ENCODE measurements at regions not wholly inside any gene's neighbourhood (a gene's known extent, or its start where the extent isn't known, plus 50 kb on each side); places are given as distances from the start of the nearest gene placed in this dataset.
"Not testable (repeated sequence)": the region's sequence is repeated elsewhere in the genome, so short reads cannot be mapped to it uniquely, and the experiment has no call there.

- DNase-seq = no peak
These were observed 179.3 kb downstream of the UTP18 start for GRCh38 chr17:51439395-51440229.

GRCh38 chr17:51441431-51441830 is 181.1 kb downstream of the UTP18 start:
- DNase-seq = no peak

- DNase-seq = no peak
These were observed 181.9 kb downstream of the UTP18 start for GRCh38 chr17:51442088-51442865.

- no peak for DNase-seq
These were observed 183.3 kb downstream of the UTP18 start for GRCh38 chr17:51443646-51444045.

- no peak for DNase-seq
These were observed 185.6 kb downstream of the UTP18 start for GRCh38 chr17:51445946-51446345.

- DNase-seq = no peak
These were observed 194.2 kb downstream of the UTP18 start for GRCh38 chr17:51454456-51454978.

- DNase-seq = no peak
These were observed 194.9 kb downstream of the UTP18 start for GRCh38 chr17:51455211-51455610.

- DNase-seq = no peak
These were observed 195.6 kb downstream of the UTP18 start for GRCh38 chr17:51455931-51456330.

- no peak for DNase-seq
These were observed 196.6 kb downstream of the UTP18 start for GRCh38 chr17:51456942-51457341.

GRCh38 chr17:51461578-51462004 is 201.2 kb downstream of the UTP18 start:
- DNase-seq = peak; percentile 97

- DNase-seq = no peak
These were observed 203.0 kb downstream of the UTP18 start for GRCh38 chr17:51463353-51463752.

- no peak for DNase-seq
These were observed 207.0 kb downstream of the UTP18 start for GRCh38 chr17:51467336-51467735.

GRCh38 chr17:51472670-51473205 is 212.4 kb downstream of the UTP18 start:
- no peak for DNase-seq

GRCh38 chr17:51474764-51475163 is 214.4 kb downstream of the UTP18 start:
- DNase-seq = no peak

GRCh38 chr17:51475730-51476129 is 215.4 kb downstream of the UTP18 start:
- no peak for DNase-seq

GRCh38 chr17:51479303-51479702 is 219.0 kb downstream of the UTP18 start:
- no peak for DNase-seq

- no peak for DNase-seq
These were observed 221.0 kb downstream of the UTP18 start for GRCh38 chr17:51481370-51481769.

- DNase-seq = not testable (repeated sequence)
These were observed 221.9 kb downstream of the UTP18 start for GRCh38 chr17:51482248-51482647.

- no peak for DNase-seq
These were observed 225.7 kb downstream of the UTP18 start for GRCh38 chr17:51486091-51486490.

GRCh38 chr17:51486885-51487520 is 226.7 kb downstream of the UTP18 start:
- no peak for DNase-seq

- no peak for DNase-seq
These were observed 227.6 kb downstream of the UTP18 start for GRCh38 chr17:51487947-51488346.

GRCh38 chr17:51491416-51491815 is 231.1 kb downstream of the UTP18 start:
- no peak for DNase-seq

- no peak for DNase-seq
These were observed 232.9 kb downstream of the UTP18 start for GRCh38 chr17:51493206-51493605.
